SK-N-MC (cell line): ENCODE measurements at regions not wholly inside any gene's neighbourhood (a gene's known extent, or its start where the extent isn't known, plus 50 kb on each side); places are given as distances from the start of the nearest gene placed in this dataset.

Experiments
- DNase-seq: peaks from one replicate; pipeline ENCODE4 v3.0.0-alpha.2; 2011; ENCODE audit warnings: low read depth, low spot score
- H3K27ac ChIP-seq: fragments of 200-600 bp; sonication (generic); 2 replicates; pipeline ENCODE4 v1.5.1; 2016; ENCODE audit warnings: mixed run types
- H3K36me3 ChIP-seq: fragments of 200-600 bp; sonication (generic); 2 replicates; pipeline ENCODE4 v1.6.1; 2017; ENCODE audit warnings: antibody characterized with exemption, low read length, mixed read lengths; ENCODE audit not compliant: insufficient read depth
- H3K4me3 ChIP-seq: fragments of 200-600 bp; sonication (generic); 2 replicates; pipeline ENCODE4 v1.5.1; 2016
- H3K9ac ChIP-seq: fragments of 200-600 bp; sonication (generic); 2 replicates; pipeline ENCODE4 v1.8.0; 2017; ENCODE audit warnings: mixed run types, mixed read lengths; ENCODE audit not compliant: insufficient read length
- H3K9me3 ChIP-seq: fragments of 200-600 bp; sonication (generic); 2 replicates; pipeline ENCODE4 v1.6.1; 2017; ENCODE audit warnings: low read depth, mild to moderate bottlenecking, antibody characterized with exemption, low read length, moderate library complexity, mixed read lengths
- EZH2 ChIP-seq: fragments of 200-600 bp; sonication (generic); IDR thresholded peaks from one replicate; pipeline ENCODE4 v1.6.1; 2017; ENCODE audit warnings: antibody characterized with exemption
- FOXP2 ChIP-seq: optimal IDR thresholded peaks from 2 replicates; pipeline ENCODE3; 2011; ENCODE audit warnings: mild to moderate bottlenecking, moderate library complexity; ENCODE audit not compliant: insufficient read depth; ENCODE audit errors: extremely low read length, control extremely low read depth
- POLR2AphosphoS5 ChIP-seq: IDR thresholded peaks from 2 replicates; pipeline ENCODE4 v1.6.1; 2012; ENCODE audit warnings: mild to moderate bottlenecking, low read depth, low read length, borderline replicate concordance

- H3K36me3 ChIP-seq = no peaks in the 10 kb centered on the region
- H3K27ac ChIP-seq = no peak overlapping the region
- no peaks in the 10 kb centered on the region for H3K9me3 ChIP-seq
- no peak overlapping the region for H3K4me3 ChIP-seq
- H3K9ac ChIP-seq = no peak overlapping the region
- no peak for TF ChIP-seq POLR2AphosphoS5
- TF ChIP-seq FOXP2 = no peak
- TF ChIP-seq EZH2 = no peak
- no peak for DNase-seq
These were observed 78.9 kb downstream of the KCNF1 start for GRCh38 chr2:10990561-10991111.

DNA sequence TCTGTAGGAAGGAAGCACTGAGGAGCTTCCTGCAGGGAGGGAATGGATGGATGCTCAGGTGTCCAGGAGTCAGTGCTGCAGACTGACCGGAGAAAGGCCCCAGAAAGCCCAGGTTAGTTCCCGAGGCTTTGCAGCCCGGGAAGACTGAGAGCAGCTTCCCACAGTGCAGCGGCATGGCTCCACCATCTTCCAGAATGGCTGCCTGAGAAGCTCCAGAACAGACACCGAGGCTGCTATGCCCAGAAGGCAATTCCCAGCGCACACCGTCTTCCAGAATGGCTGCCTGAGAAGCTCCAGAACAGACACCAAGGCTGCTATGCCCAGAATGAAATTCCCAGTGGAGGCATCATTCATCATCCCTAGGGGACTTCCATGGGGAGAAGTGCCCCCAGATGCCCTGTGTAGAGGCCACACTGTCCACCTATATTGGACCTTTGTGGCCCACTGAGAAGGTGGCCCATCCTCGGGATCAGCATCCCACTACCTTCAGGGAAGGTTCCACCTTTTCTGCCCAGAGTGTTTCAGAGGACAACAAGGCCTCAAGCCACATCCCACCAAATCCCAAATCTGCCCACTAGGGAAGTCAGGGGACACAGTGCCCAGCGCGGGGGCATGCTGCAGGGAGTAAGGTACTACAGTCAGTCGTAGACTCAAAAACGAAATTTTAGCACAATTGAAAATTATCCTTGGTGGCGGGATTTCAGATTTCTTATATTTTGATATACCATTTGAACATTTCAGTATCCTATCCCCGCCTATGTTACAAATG, 80.5 kb downstream of the KCNF1 start:
- TF ChIP-seq EZH2 (no peak), FOXP2 (no peak), POLR2AphosphoS5 (no peak)
- Histone ChIP-seq H3K9me3 (no peaks in the 10 kb centered on the region), H3K27ac (no peak overlapping the region), H3K36me3 (no peaks in the 10 kb centered on the region), H3K4me3 (no peak overlapping the region), H3K9ac (no peak overlapping the region)
- DNase-seq = no peak

- DNase-seq = no peak
- Histone ChIP-seq H3K27ac (no peak overlapping the region), H3K36me3 (no peaks in the 10 kb centered on the region), H3K9ac (no peak overlapping the region), H3K9me3 (no peaks in the 10 kb centered on the region), H3K4me3 (no peak overlapping the region)
- no peak for TF ChIP-seq FOXP2
- no peak for TF ChIP-seq POLR2AphosphoS5
- TF ChIP-seq EZH2 = no peak
These were observed 81.3 kb downstream of the KCNF1 start for GRCh38 chr2:10993001-10993481.

- H3K36me3 ChIP-seq = no peaks in the 10 kb centered on the region
- TF ChIP-seq FOXP2 (no peak), EZH2 (no peak), POLR2AphosphoS5 (no peak)
- no peak overlapping the region for H3K27ac ChIP-seq
- H3K9ac ChIP-seq = no peak overlapping the region
- no peak for DNase-seq
- no peaks in the 10 kb centered on the region for H3K9me3 ChIP-seq
- H3K4me3 ChIP-seq = no peak overlapping the region
These were observed 83.7 kb downstream of the KCNF1 start for GRCh38 chr2:10995366-10995970.

DNA sequence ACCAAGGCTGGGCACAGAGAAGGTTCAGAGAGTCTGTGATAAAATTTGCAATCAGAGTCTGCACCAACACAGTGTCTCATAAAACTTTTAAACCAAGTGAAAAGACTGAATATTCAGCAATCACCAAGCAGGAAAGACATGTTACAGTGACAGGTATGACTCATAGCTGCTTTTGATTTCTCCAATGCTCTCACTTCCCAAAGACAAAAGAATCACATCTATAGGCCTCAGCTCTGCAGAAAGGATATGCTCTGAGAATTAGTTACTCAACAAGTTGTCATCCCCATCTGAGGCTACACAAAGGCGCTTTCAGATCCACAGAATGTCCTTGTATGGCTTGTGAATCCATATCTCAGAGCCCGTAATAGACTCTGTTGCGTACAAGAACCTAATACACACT, 92.5 kb downstream of the KCNF1 start:
- H3K36me3 ChIP-seq = no peaks in the 10 kb centered on the region
- no peaks in the 10 kb centered on the region for H3K9me3 ChIP-seq
- TF ChIP-seq POLR2AphosphoS5 = no peak
- TF ChIP-seq FOXP2 = no peak
- no peak for TF ChIP-seq EZH2
- no peak overlapping the region for H3K9ac ChIP-seq
- DNase-seq = no peak
- H3K27ac ChIP-seq = no peak overlapping the region
- no peak overlapping the region for H3K4me3 ChIP-seq

DNA sequence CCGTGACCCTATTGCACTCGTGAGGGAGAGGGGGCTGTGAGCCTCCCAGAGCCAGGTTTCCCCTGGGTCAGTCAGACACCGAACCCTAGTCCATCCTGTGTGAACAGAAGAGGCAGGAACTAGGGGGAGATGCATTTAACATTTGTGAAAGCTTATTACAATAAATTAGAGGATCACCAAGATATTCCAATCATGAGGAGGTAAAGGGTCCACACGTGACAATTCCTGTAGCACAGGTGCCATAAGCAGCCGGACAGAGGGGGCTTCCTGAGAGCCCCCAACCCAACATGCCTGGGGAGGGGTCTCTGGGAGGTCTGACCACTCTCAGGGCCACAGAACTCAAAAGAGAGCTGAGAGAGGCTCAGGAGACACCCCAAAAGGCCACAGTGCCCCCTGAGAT, 93.3 kb downstream of the KCNF1 start:
- no peak for DNase-seq
- H3K4me3 ChIP-seq = no peak overlapping the region
- no peaks in the 10 kb centered on the region for H3K9me3 ChIP-seq
- TF ChIP-seq FOXP2 = no peak
- no peak for TF ChIP-seq EZH2
- no peak for TF ChIP-seq POLR2AphosphoS5
- no peak overlapping the region for H3K9ac ChIP-seq
- H3K27ac ChIP-seq = no peak overlapping the region
- H3K36me3 ChIP-seq = no peaks in the 10 kb centered on the region

GRCh38 chr2:11006191-11006590, 94.5 kb downstream of the KCNF1 start:
- no peak for TF ChIP-seq POLR2AphosphoS5
- no peak for TF ChIP-seq EZH2
- TF ChIP-seq FOXP2 = no peak
- Histone ChIP-seq H3K9ac (no peak overlapping the region), H3K36me3 (no peaks in the 10 kb centered on the region), H3K4me3 (no peak overlapping the region), H3K27ac (no peak overlapping the region), H3K9me3 (no peaks in the 10 kb centered on the region)
- DNase-seq = no peak
